Kidney (tissue), 13 donors: ENCODE measurements at regions not wholly inside any gene's neighbourhood (a gene's known extent, or its start where the extent isn't known, plus 50 kb on each side); places are given as distances from the start of the nearest gene placed in this dataset.

ENCODE experiments used
- DNase-seq, 5 donors: peaks; one replicate each; pipeline ENCODE4 v3.0.0-alpha.2; 2013 to 2020
- FAIRE-seq: peaks from 2 replicates; lab custom pipeline; 2012; peaks lifted over from hg19 to GRCh38; lab: Jason Lieb, UNC
- H3K27ac ChIP-seq, 2 donors: one replicate each; pipeline ENCODE4 v1.7.0; 2013; ENCODE audit warnings: low read depth in 2 of 2, low read length in 2 of 2, inconsistent platforms in 1 of 2
- H3K27me3 ChIP-seq: one replicate; pipeline ENCODE4 v1.7.1; 2013; ENCODE audit warnings: low read length, inconsistent platforms; ENCODE audit not compliant: control insufficient read depth, insufficient read depth
- H3K36me3 ChIP-seq, 3 donors: one replicate each; pipeline versions ENCODE4 v1.7.0 to v1.7.1; 2013; ENCODE audit warnings: low read length in 3 of 3, control low read depth in 1 of 3, inconsistent platforms in 1 of 3; ENCODE audit not compliant: insufficient read depth in 3 of 3, control insufficient read depth in 2 of 3
- H3K4me1 ChIP-seq, 3 donors: one replicate each; pipeline versions ENCODE4 v1.7.0 to v1.7.1; 2013; ENCODE audit warnings: low read length in 3 of 3, inconsistent platforms in 1 of 3, low read depth in 1 of 3; ENCODE audit not compliant: control insufficient read depth in 2 of 3, insufficient read depth in 2 of 3
- H3K4me3 ChIP-seq, 3 donors: one replicate each; pipeline versions ENCODE4 v1.7.0 to v1.8.1; 2013; ENCODE audit warnings: low read length in 3 of 3, control low read depth in 1 of 3, inconsistent platforms in 1 of 3
- H3K9ac ChIP-seq, 3 donors: one replicate each; pipeline versions ENCODE4 v1.7.0 to v1.7.1; 2013; ENCODE audit warnings: low read length in 3 of 3, control low read depth in 1 of 3, inconsistent platforms in 1 of 3
- H3K9me3 ChIP-seq, 3 donors: one replicate each; pipeline versions ENCODE4 v1.7.0 to v1.7.1; 2013; ENCODE audit warnings: low read length in 3 of 3, control low read depth in 1 of 3, inconsistent platforms in 1 of 3; ENCODE audit not compliant: control insufficient read depth in 2 of 3, insufficient read depth in 1 of 3
- CTCF ChIP-seq: IDR thresholded peaks from 3 replicates; pipeline ENCODE4 v1.5.1; 2012; ENCODE audit warnings: mild to moderate bottlenecking, moderate library complexity, borderline replicate concordance; ENCODE audit not compliant: insufficient read depth; ENCODE audit errors: extremely low read depth
- intact Hi-C: fragments of 100-400 bp; cut with DNase I; formaldehyde crosslinking; loops from one replicate; pipeline ENCODE4 v1.11.1; 2022
- donor health status: control.
- donor health status: control.
- donor health status: control.
- donor health status: control.
- donor health status: control.
- donor health status: DM: yes; HTN: yes; CAD: no.
- donor health status: Normal renal cell carcinoma (clear cell type).

DNA sequence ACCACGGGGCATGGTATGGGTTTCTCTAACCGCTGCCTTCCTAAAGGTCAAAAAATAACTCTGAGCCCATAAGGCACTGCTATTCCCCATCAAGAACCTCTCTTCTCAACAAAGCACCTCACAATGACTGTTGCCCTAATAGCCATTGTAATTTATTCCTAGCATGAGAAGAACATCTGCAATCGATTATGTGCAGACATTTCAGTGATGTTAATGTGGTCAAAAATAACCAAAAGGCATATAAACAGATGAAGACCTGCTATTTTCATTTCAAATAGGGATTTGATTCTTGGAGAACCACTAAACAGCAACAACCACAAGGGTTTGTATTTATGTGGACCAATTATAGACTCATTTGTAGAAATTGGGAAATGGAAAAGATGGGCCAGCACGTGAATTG lies 356.6 kb downstream of the FBXO15 start:
- DNase-seq, result no peak
- no peaks in the 10 kb centered on the region for H3K27me3 ChIP-seq
- no peak overlapping the region for H3K9ac ChIP-seq
- H3K9me3 ChIP-seq, result no peaks in the 10 kb centered on the region
- FAIRE-seq, result no peak
- no peak overlapping the region for H3K27ac ChIP-seq
- no peak overlapping the region for H3K4me3 ChIP-seq
- H3K36me3 ChIP-seq, result no peaks in the 10 kb centered on the region
- intact Hi-C loops, result no loop called here
- H3K4me1 ChIP-seq, result no peaks in the 10 kb centered on the region
- no peak for TF ChIP-seq CTCF

DNA sequence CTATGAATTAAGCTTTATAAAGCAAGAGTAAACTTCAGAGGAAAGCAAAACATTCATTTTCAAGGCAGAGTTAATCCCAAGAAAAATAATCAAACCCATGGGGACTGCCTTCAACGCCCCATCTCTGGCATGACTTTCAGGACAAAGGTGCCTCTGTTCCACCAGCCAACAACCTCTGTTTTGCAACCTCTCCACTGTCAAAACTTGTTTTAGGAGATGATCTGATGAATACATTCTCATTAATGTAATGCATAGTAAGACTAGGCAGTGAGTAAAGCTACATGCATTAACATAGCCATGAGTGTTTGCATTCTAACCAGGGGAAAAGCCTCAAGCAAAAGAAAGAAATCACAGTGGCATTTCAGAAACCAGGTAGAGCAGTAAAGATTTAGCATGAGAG lies 357.0 kb downstream of the FBXO15 start:
- intact Hi-C loops, result no loop called here
- TF ChIP-seq CTCF, result no peak
- H3K36me3 ChIP-seq, result no peaks in the 10 kb centered on the region
- no peak overlapping the region for H3K4me3 ChIP-seq
- no peak overlapping the region for H3K9ac ChIP-seq
- DNase-seq (no peak), FAIRE-seq (no peak)
- no peaks in the 10 kb centered on the region for H3K27me3 ChIP-seq
- no peaks in the 10 kb centered on the region for H3K9me3 ChIP-seq
- H3K27ac ChIP-seq, result no peak overlapping the region
- no peaks in the 10 kb centered on the region for H3K4me1 ChIP-seq

DNA sequence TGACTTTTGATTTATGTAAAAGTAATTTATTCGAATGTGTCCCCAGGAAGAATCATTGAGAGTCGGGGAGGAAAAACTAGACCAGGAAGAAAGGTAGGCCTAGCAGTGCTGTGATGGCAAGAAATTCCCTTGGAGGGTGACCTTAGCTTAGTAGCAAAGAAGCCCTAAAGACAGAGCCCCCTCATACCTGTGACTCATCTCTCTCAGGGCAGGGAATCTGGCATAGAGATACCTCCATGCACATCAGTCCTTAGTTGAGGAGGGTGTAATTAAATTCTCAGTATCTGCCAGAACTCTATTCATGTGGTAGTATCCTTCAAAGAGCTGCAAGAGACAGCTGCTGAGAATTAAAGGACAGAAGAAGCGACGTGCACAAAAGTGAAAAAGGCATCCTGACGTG lies 360.3 kb downstream of the FBXO15 start:
- TF ChIP-seq CTCF, result no peak
- intact Hi-C loops, result no loop called here
- FAIRE-seq, result no peak

DNA sequence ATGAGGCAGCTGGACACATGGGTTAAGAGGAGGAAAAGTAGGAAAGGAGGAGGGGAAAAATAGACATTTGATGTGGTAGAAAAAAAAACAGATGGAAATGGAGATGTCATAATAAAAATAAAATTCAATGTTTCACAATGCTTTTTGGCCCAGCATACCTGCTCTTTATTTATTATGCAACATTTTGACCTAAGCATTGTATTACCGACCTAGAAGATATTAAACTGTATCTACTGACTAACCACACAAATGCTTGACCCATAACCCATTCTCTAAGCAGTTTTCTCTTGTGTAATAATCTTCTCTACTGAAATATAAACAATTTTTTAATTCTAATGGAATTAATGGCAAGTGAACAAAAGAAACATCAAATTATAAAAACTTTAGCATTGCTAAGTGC lies 362.3 kb downstream of the FBXO15 start:
- intact Hi-C loops, result no loop called here

More for the DNA sequence above, 360.3 kb downstream of the FBXO15 start:
- no peaks in the 10 kb centered on the region for H3K36me3 ChIP-seq
- H3K9me3 ChIP-seq, result no peaks in the 10 kb centered on the region
- H3K27me3 ChIP-seq, result no peaks in the 10 kb centered on the region
- no peak overlapping the region for H3K27ac ChIP-seq
- no peaks in the 10 kb centered on the region for H3K4me1 ChIP-seq
- H3K4me3 ChIP-seq, result no peak overlapping the region
- no peak for DNase-seq
- H3K9ac ChIP-seq, result no peak overlapping the region

More for the DNA sequence above, 362.3 kb downstream of the FBXO15 start:
- Histone ChIP-seq H3K4me3 (no peak overlapping the region), H3K9me3 (no peaks in the 10 kb centered on the region), H3K4me1 (no peaks in the 10 kb centered on the region), H3K9ac (no peak overlapping the region), H3K36me3 (no peaks in the 10 kb centered on the region), H3K27ac (no peak overlapping the region), H3K27me3 (no peaks in the 10 kb centered on the region)
- no peak for FAIRE-seq
- TF ChIP-seq CTCF, result no peak
- DNase-seq, result no peak
